Right forelimb (tissue), 1 donor: ENCODE measurements at regions not wholly inside any gene's neighbourhood (a gene's known extent, or its start where the extent isn't known, plus 50 kb on each side); places are given as distances from the start of the nearest gene placed in this dataset.

Experiments
- DNase-seq: peaks from one replicate; pipeline ENCODE4 v3.0.0-alpha.2; 2018

DNA sequence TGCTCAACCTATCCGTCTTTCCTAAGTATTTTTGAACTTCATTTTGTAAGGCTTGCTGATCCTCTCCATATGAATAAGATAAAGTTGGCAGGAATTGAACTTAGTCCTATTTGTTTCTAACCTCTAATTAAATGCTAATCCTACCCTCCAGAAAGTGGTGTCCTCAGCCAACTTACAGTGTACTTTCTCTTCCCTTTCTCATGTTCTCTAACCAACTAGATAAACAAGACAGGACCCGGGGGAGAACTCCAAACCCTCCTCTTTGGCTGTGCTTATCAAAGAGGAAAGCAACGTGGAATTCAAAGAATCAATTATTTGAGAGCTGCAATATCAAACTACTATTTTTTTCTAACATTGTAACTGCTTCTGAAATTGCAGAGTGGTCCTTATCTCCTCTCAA lies 56.5 kb upstream of the NRSN1 start:
- DNase-seq = no peak

DNA sequence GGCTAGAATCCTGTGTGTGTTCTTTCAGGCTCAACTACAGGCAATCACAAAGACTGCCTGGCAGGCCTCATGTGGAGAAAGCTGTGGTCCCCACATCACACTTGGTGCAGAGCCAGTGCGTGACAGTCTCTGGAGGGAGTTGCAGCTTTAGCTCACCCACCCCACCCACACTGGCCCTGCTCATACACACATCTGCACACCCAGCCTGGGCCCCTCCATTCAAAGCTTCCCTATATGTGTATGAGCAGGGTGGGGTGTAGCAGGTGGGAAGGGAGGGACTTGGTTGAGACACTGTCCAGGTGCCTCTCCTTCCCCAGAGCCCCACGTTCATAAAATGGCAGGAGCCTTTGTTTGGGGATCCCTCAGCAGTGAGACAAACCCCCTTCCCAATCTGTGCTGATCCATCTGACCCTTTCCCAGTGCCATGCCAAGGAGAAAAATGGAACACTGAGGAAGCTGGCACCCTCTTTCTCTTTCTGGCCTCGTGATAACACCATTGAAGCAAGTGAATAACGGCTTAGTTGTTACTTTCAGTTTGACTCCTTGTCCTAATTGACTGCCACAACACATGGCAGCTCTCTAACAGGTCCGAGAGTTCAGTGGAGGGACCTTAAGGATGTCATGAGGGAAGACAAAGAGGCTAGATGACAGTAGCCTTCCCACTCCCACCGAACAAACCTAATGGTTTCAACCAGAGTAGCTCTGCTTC lies 53.8 kb upstream of the NRSN1 start:
- DNase-seq = no peak

DNA sequence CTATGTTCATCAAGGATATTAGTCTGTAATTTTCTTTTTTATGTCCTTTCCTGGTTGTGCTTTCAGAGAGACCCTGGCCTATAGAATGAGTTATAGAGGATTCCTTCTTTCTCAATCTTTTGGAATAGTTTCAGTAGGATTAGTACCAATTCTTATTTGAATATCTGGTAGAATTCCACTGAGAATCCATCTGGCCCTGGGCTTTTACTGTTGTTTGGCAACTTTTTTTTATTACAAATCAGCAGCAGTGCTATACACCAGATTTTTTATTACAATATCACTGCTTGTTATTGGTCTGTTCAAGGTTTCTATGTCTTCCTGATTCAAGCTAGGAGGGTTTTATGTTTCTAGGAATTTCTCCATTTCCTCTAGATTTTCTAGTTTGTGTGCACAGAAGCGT lies 50.0 kb upstream of the NRSN1 start:
- DNase-seq = no peak
